H1 (cell line): ENCODE measurements at regions not wholly inside any gene's neighbourhood (a gene's known extent, or its start where the extent isn't known, plus 50 kb on each side); places are given as distances from the start of the nearest gene placed in this dataset.

Source experiments
- CTCF ChIA-PET: fragments of 300-600 bp; sonication (Branson Sonifier 250); formaldehyde crosslinking; loops from one replicate; lab custom pipeline; 2021; ENCODE audit not compliant: partially characterized antibody; lab: Charles Lee
- POLR2A ChIA-PET: fragments of 300-600 bp; sonication (Branson Sonifier 250); formaldehyde crosslinking; loops from one replicate; lab custom pipeline; 2021; ENCODE audit warnings: inconsistent platforms; ENCODE audit not compliant: partially characterized antibody; lab: Charles Lee
- DNase-seq, 2 experiments: peaks; one replicate each; pipeline versions ENCODE4 v3.0.0 to v3.0.0-alpha.2; 2010 to 2022; ENCODE audit warnings: low spot score in 2 of 2, low read depth in 1 of 2, mixed read lengths in 1 of 2
- FAIRE-seq: peaks from 2 replicates; lab custom pipeline; 2011; peaks lifted over from hg19 to GRCh38; lab: Jason Lieb, UNC
- H2AFZ ChIP-seq: 2 replicates; pipeline ENCODE4 v1.8.1; 2012; ENCODE audit warnings: low read length, inconsistent platforms
- H2AK5ac ChIP-seq: 2 replicates; pipeline ENCODE4 v1.6.1; 2013; ENCODE audit warnings: low read depth, low read length
- H2BK120ac ChIP-seq: replicated peaks from 2 replicates; pipeline ENCODE3; 2013; ENCODE audit warnings: low read depth, low read length, inconsistent platforms
- H2BK12ac ChIP-seq: 2 replicates; pipeline ENCODE4 v1.6.1; 2013; ENCODE audit warnings: low read depth, low read length
- H2BK15ac ChIP-seq: 2 replicates; pipeline ENCODE4 v1.6.1; 2013; ENCODE audit warnings: low read length
- H2BK20ac ChIP-seq: 2 replicates; pipeline ENCODE4 v1.6.1; 2013; ENCODE audit warnings: low read length
- H2BK5ac ChIP-seq: 2 replicates; pipeline ENCODE4 v1.6.1; 2013; ENCODE audit warnings: low read depth, low read length
- H3K14ac ChIP-seq: 2 replicates; pipeline ENCODE4 v1.6.1; 2013; ENCODE audit warnings: inconsistent platforms; ENCODE audit not compliant: insufficient read length
- H3K18ac ChIP-seq: 2 replicates; pipeline ENCODE4 v1.6.1; 2013; ENCODE audit warnings: low read length; ENCODE audit errors: extremely low read depth
- H3K23ac ChIP-seq: 2 replicates; pipeline ENCODE4 v1.6.1; 2013; ENCODE audit warnings: inconsistent platforms; ENCODE audit not compliant: insufficient read length
- H3K23me2 ChIP-seq: 2 replicates; pipeline ENCODE4 v1.6.1; 2013; ENCODE audit warnings: low read depth, low read length
- H3K27ac ChIP-seq: 2 replicates; pipeline ENCODE4 v1.6.1; 2011; ENCODE audit warnings: low read depth, low read length, inconsistent platforms
- H3K27me3 ChIP-seq, 4 experiments: replicated peaks in 1 of 4; 1 replicate in 1 of 4; 2 replicates in 3 of 4; pipeline versions ENCODE4 v1.6.1 to v1.8.1; 2011 to 2013; ENCODE audit warnings: low read length in 3 of 4, mild to moderate bottlenecking in 3 of 4, inconsistent platforms in 2 of 4, mixed read lengths in 2 of 4, moderate library complexity in 1 of 4; ENCODE audit not compliant: control insufficient read depth in 3 of 4, insufficient read depth in 3 of 4; ENCODE audit errors: extremely low read depth in 1 of 4
- H3K36me3 ChIP-seq, 4 experiments: 2 replicates each; pipeline versions ENCODE4 v1.6.1 to v1.8.1; 2011 to 2013; ENCODE audit warnings: mild to moderate bottlenecking in 4 of 4, low read length in 3 of 4, moderate library complexity in 2 of 4, control low read depth in 1 of 4, inconsistent platforms in 1 of 4; ENCODE audit not compliant: insufficient read depth in 4 of 4, control insufficient read depth in 2 of 4
- H3K4ac ChIP-seq: replicated peaks from 2 replicates; pipeline ENCODE3; 2013; ENCODE audit warnings: low read length, low read depth, mixed read lengths, inconsistent platforms; ENCODE audit not compliant: insufficient read length
- H3K4me1 ChIP-seq, 4 experiments: replicated peaks in 1 of 4; 1 replicate in 1 of 4; 2 replicates in 3 of 4; pipeline versions ENCODE4 v1.6.1 to v1.8.1; 2011 to 2013; ENCODE audit warnings: low read length in 3 of 4, inconsistent platforms in 2 of 4, mixed read lengths in 1 of 4; ENCODE audit not compliant: insufficient read depth in 4 of 4, control insufficient read depth in 3 of 4
- H3K4me2 ChIP-seq, 2 experiments: 2 replicates each; pipeline versions ENCODE4 v1.6.1 to v1.8.1; 2011 to 2013; ENCODE audit warnings: low read depth in 2 of 2, low read length in 2 of 2, control low read depth in 1 of 2, inconsistent platforms in 1 of 2, mild to moderate bottlenecking in 1 of 2; ENCODE audit not compliant: insufficient read depth in 1 of 2
- H3K4me3 ChIP-seq, 4 experiments: fragments of 200-600, 300-600 bp in 1 of 4; sonication (generic), shearing (Covaris generic), sonication (Bioruptor Twin) in 1 of 4; 2 replicates each; pipeline versions ENCODE4 v1.5.1 to v1.8.1; 2011 to 2016; ENCODE audit warnings: low read length in 4 of 4, low read depth in 3 of 4, control low read depth in 2 of 4, inconsistent platforms in 2 of 4, mild to moderate bottlenecking in 2 of 4, mixed read lengths in 1 of 4, moderate library complexity in 1 of 4; ENCODE audit not compliant: insufficient read depth in 2 of 4; ENCODE audit errors: extremely low read depth in 1 of 4
- H3K56ac ChIP-seq: replicated peaks from 2 replicates; pipeline ENCODE3; 2013; ENCODE audit warnings: low read depth, mild to moderate bottlenecking, mixed read lengths, low read length, inconsistent platforms; ENCODE audit not compliant: insufficient read length
- H3K79me1 ChIP-seq: 2 replicates; pipeline ENCODE4 v1.6.1; 2013; ENCODE audit warnings: low read depth, low read length, control low read depth
- H3K79me2 ChIP-seq, 2 experiments: 2 replicates each; pipeline versions ENCODE4 v1.6.1 to v1.8.1; 2012 to 2013; ENCODE audit warnings: low read length in 2 of 2, mild to moderate bottlenecking in 2 of 2, inconsistent platforms in 1 of 2; ENCODE audit not compliant: insufficient read depth in 2 of 2, control insufficient read depth in 1 of 2
- H3K9ac ChIP-seq, 4 experiments: replicated peaks in 1 of 4; 1 replicate in 1 of 4; 2 replicates in 3 of 4; pipeline versions ENCODE4 v1.6.1 to v1.8.1; 2011 to 2013; ENCODE audit warnings: low read depth in 3 of 4, low read length in 3 of 4, control low read depth in 2 of 4, mild to moderate bottlenecking in 2 of 4, moderate library complexity in 2 of 4, inconsistent platforms in 1 of 4; ENCODE audit errors: extremely low read depth in 1 of 4
- H3K9me3 ChIP-seq, 2 experiments: 2 replicates each; pipeline versions ENCODE4 v1.6.1 to v1.8.1; 2012 to 2013; ENCODE audit warnings: mild to moderate bottlenecking in 2 of 2, moderate library complexity in 2 of 2, control low read depth in 1 of 2, inconsistent platforms in 1 of 2, low read depth in 1 of 2, low read length in 1 of 2, mixed read lengths in 1 of 2; ENCODE audit not compliant: insufficient read depth in 2 of 2
- H4K20me1 ChIP-seq, 2 experiments: replicated peaks in 1 of 2; 2 replicates each; pipeline versions ENCODE3 to v1.8.1; 2011 to 2013; ENCODE audit warnings: inconsistent platforms in 2 of 2, low read length in 2 of 2, mild to moderate bottlenecking in 1 of 2; ENCODE audit not compliant: insufficient read depth in 2 of 2, control insufficient read depth in 1 of 2
- H4K5ac ChIP-seq: 2 replicates; pipeline ENCODE4 v1.6.1; 2013; ENCODE audit warnings: low read length, low read depth, mixed read lengths, inconsistent platforms; ENCODE audit not compliant: insufficient read length
- H4K8ac ChIP-seq: 2 replicates; pipeline ENCODE4 v1.8.0; 2013; ENCODE audit warnings: mild to moderate bottlenecking, moderate library complexity, low read length, inconsistent platforms; ENCODE audit not compliant: insufficient read depth; ENCODE audit errors: extremely low read depth
- H4K91ac ChIP-seq: replicated peaks from 2 replicates; pipeline ENCODE3; 2013; ENCODE audit warnings: low read length, mixed read lengths, inconsistent platforms; ENCODE audit not compliant: insufficient read length
- ASH2L ChIP-seq: fragments of 200-600, 300-600 bp; sonication (generic); IDR thresholded peaks from one replicate; pipeline ENCODE4 v1.7.1; 2017; ENCODE audit warnings: low read length
- CEBPB ChIP-seq: IDR thresholded peaks from 2 replicates; pipeline ENCODE4 v1.6.1; 2012; ENCODE audit warnings: low read depth, low read length
- EGR1 ChIP-seq: IDR thresholded peaks from 2 replicates; pipeline ENCODE4 v1.6.1; 2011; ENCODE audit warnings: low read depth, low read length, borderline replicate concordance
- POU5F1 ChIP-seq: IDR thresholded peaks from 2 replicates; pipeline ENCODE4 v1.6.1; 2011; ENCODE audit warnings: low read depth, mild to moderate bottlenecking, low read length, moderate library complexity
- SP1 ChIP-seq: IDR thresholded peaks from 2 replicates; pipeline ENCODE4 v1.6.1; 2011; ENCODE audit warnings: low read depth, low read length
- SP2 ChIP-seq: IDR thresholded peaks from 2 replicates; pipeline ENCODE4 v1.6.1; 2012; ENCODE audit warnings: mild to moderate bottlenecking, low read length, inconsistent platforms
- WGBS, 2 experiments: shearing (Covaris generic) in 1 of 2; methylation state at CpG; one replicate each; pipeline versions ENCODE4 v1.1.6 to v1.1.7; 2013 to 2015; ENCODE audit warnings: low lambda C conversion rate in 2 of 2, mixed read lengths in 2 of 2, inconsistent platforms in 1 of 2, low coverage in 1 of 2, missing lambda C conversion rate in 1 of 2; ENCODE audit not compliant: insufficient replicate concordance in 2 of 2, insufficient coverage in 1 of 2, insufficient read length in 1 of 2; ENCODE audit errors: extremely low coverage in 1 of 2, missing lambda C conversion rate in 1 of 2; 5-methylcytosine and 5-hydroxymethylcytosine counted together

GRCh38 chr3:162213196-162213595 is 716.6 kb downstream of the OTOL1 start:
- Histone ChIP-seq H2BK120ac (no peak overlapping the region), H2BK5ac (no peak overlapping the region), H3K27me3 (no peaks in the 10 kb centered on the region), H2AK5ac (no peak overlapping the region), H3K9me3 (no peaks in the 10 kb centered on the region), H3K27ac (no peak overlapping the region), H3K79me1 (no peaks in the 10 kb centered on the region), H2AFZ (no peak overlapping the region), H3K4me2 (no peak overlapping the region), H3K14ac (no peak overlapping the region), H3K23ac (no peak overlapping the region), H2BK12ac (no peak overlapping the region), H3K9ac (no peak overlapping the region), H4K20me1 (no peaks in the 10 kb centered on the region), H3K56ac (no peak overlapping the region), H3K36me3 (no peaks in the 10 kb centered on the region), H2BK15ac (no peak overlapping the region), H2BK20ac (no peak overlapping the region), H4K91ac (no peak overlapping the region), H4K8ac (no peak overlapping the region), H4K5ac (no peak overlapping the region), H3K18ac (no peak overlapping the region), H3K79me2 (no peaks in the 10 kb centered on the region), H3K4me1 (no peaks in the 10 kb centered on the region), H3K23me2 (no peaks in the 10 kb centered on the region), H3K4ac (no peak overlapping the region), H3K4me3 (no peak overlapping the region)
- 97% methylated on average over 2 of the region's 2 CpGs; no CpG with 5 or more reads in 1 of the 2 experiments for WGBS, 2 experiments
- CTCF ChIA-PET, result no interaction called here
- TF ChIP-seq ASH2L (no peak), SP1 (no peak), EGR1 (no peak), CEBPB (no peak), SP2 (no peak), POU5F1 (no peak)
- DNase-seq, result no peak
- POLR2A ChIA-PET, result no interaction called here
- no peak for FAIRE-seq
